Mucosa of descending colon (tissue), 3 donors: ENCODE measurements at regions not wholly inside any gene's neighbourhood (a gene's known extent, or its start where the extent isn't known, plus 50 kb on each side); places are given as distances from the start of the nearest gene placed in this dataset.

ENCODE experiments used
- ATAC-seq: fragments of 200-7000 bp; cut with Tn5 transposase; one replicate; pipeline ENCODE4 v1.9.1; 2020; ENCODE audit warnings: mild to moderate bottlenecking, moderate library complexity
- DNase-seq, 3 donors: peaks; one replicate each; pipeline ENCODE4 v3.0.0-alpha.2; 2020
- H3K36me3 ChIP-seq: fragments of 200-600 bp; one replicate; pipeline ENCODE4 v1.8.0; 2021; ENCODE audit warnings: low read depth, mild to moderate bottlenecking
- H3K4me1 ChIP-seq: fragments of 200-600 bp; one replicate; pipeline ENCODE4 v1.8.0; 2021; ENCODE audit warnings: low read depth, mild to moderate bottlenecking
- H3K4me3 ChIP-seq: fragments of 200-600 bp; one replicate; pipeline ENCODE4 v1.8.0; 2021; ENCODE audit warnings: mild to moderate bottlenecking
- H3K9me3 ChIP-seq: fragments of 200-600 bp; one replicate; pipeline ENCODE4 v1.8.0; 2021; ENCODE audit warnings: mild to moderate bottlenecking
- intact Hi-C, 2 donors: fragments of 100-400 bp; cut with DNase I in 1 of 2; cut with micrococcal nuclease in 1 of 2; formaldehyde crosslinking; loops; one replicate each; pipeline versions ENCODE4 v1.11.0 to v1.11.1; 2022; cut with DNase I, micrococcal nuclease
- TF ChIP-seq, protein P1 (sequence below): fragments of 200-600 bp; IDR thresholded peaks from one replicate; pipeline ENCODE4 v1.8.0; 2022; ENCODE audit warnings: antibody characterized with exemption, mild to moderate bottlenecking
- donor health status: DM: no; HTN: no; CAD: no; lungs with moderate emphysema.
- donor health status: DM: no; HTN: no; CAD: no.
- donor health status: DM: no; HTN: yes; CAD: no.

DNA sequence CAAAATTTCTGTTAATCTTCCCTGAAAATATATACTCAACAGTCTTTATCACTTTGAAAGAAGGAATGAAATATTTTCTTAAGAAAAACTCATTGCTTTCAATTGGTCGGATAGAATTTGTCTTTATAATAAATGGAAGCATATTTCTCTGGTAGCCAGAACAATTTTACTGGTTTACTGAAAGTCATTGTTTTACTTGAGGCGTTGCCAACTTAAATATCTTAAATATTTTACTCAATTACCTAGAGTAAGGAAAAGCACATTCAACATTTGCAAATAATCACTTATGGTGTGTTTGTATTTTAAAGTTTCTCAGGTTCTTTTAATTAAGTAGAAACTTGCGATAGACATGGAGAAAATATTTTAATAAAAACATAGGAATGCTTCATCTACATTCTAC is 1181.7 kb downstream of the EFNA5 start:
- Histone ChIP-seq H3K4me3 (no peak overlapping the region), H3K4me1 (no peaks in the 10 kb centered on the region), H3K36me3 (no peaks in the 10 kb centered on the region), H3K9me3 (no peaks in the 10 kb centered on the region)
- intact Hi-C loops = no loop called here
- ATAC-seq (no peak), DNase-seq (no peak)
- TF ChIP-seq, protein P1, sequence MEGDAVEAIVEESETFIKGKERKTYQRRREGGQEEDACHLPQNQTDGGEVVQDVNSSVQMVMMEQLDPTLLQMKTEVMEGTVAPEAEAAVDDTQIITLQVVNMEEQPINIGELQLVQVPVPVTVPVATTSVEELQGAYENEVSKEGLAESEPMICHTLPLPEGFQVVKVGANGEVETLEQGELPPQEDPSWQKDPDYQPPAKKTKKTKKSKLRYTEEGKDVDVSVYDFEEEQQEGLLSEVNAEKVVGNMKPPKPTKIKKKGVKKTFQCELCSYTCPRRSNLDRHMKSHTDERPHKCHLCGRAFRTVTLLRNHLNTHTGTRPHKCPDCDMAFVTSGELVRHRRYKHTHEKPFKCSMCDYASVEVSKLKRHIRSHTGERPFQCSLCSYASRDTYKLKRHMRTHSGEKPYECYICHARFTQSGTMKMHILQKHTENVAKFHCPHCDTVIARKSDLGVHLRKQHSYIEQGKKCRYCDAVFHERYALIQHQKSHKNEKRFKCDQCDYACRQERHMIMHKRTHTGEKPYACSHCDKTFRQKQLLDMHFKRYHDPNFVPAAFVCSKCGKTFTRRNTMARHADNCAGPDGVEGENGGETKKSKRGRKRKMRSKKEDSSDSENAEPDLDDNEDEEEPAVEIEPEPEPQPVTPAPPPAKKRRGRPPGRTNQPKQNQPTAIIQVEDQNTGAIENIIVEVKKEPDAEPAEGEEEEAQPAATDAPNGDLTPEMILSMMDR = no peak

DNA sequence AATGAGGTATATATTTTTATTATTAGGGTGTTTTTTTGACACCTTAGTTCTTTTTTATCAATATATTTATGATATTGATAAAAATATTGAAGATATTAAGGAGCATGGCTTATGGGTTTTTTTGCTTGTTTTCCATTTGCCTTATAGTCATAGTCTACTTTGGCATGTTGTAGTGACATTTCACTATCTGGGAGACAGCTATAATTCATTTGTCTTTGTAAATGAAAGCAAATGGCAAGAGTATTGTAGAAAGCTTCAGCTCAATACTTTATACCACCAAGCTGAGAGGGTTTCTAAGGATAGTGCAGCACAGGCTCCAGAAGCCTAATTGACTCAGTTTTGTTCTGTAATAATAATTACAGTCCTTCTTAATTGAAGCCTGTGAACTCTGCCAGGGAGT is 1182.3 kb downstream of the EFNA5 start:
- ATAC-seq (no peak), DNase-seq (no peak)
- TF ChIP-seq, protein P1 = no peak
- Histone ChIP-seq H3K36me3 (no peaks in the 10 kb centered on the region), H3K4me3 (no peak overlapping the region), H3K9me3 (no peaks in the 10 kb centered on the region), H3K4me1 (no peaks in the 10 kb centered on the region)
- intact Hi-C loops = no loop called here

DNA sequence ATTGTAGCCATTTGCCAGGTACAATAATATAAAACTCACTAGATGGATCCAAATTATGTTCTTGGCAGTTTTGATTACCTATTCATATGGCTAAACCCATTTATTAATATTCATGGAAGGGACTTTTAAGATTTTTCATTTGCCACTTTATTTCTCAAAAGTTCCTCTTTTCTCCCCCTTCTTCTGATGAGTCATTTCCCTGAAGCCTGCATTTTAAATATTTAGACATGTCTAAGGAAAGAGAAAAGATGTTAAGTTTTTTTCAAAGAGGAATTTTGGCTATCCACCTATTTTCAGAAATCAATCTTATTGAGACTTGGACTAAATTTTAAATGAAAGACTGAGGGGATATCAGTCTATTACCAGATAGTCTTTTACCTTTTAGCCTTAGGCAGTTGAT is 1189.4 kb downstream of the EFNA5 start:
- ATAC-seq (no peak), DNase-seq (no peak)
- Histone ChIP-seq H3K4me1 (no peaks in the 10 kb centered on the region), H3K36me3 (no peaks in the 10 kb centered on the region), H3K9me3 (no peaks in the 10 kb centered on the region), H3K4me3 (no peak overlapping the region)
- TF ChIP-seq, protein P1 = no peak
- intact Hi-C loops = no loop called here

DNA sequence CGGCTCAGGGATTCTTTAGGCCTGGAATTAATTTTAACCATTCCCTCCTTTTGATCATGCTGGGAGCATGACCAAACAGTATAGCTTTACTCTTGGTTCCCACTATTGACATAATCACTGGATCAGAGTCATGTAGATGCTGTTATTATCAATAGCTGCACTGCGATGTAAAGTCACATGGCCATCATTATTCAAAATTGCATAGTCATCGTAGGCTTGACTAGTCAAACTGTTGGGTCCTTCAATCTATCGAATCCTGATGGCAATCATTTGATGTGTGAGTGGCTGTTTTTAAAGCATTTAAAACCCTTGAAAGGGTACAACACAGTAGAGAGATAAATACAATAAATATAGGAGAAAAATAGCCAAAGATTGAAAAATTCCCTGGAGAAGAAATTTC is 1194.1 kb downstream of the EFNA5 start:
- intact Hi-C loops = no loop called here
- H3K4me3 ChIP-seq = no peak overlapping the region
- no peak for ATAC-seq
- H3K36me3 ChIP-seq = no peaks in the 10 kb centered on the region
- H3K4me1 ChIP-seq = no peaks in the 10 kb centered on the region
- no peaks in the 10 kb centered on the region for H3K9me3 ChIP-seq
- no peak for DNase-seq
- TF ChIP-seq, protein P1 = no peak

DNA sequence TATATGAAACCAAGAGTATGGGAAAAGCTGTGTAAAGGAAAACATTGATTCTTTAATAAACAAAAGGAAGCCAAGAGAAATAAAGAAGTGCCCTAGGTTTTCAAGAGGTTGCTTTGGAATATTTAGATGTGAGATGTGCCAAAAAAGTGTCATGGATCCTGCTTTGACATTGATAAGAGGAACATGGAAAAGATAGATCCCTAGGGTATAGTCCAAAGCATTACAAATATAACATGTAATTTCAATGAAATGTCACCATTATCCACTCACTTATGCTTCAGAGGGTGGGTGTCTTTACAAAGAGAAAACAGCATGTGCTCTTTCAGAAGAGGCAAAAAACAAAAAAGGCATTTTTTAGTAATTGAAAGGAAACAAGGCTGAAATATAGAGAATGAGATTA is 1196.7 kb downstream of the EFNA5 start:
- Histone ChIP-seq H3K4me1 (no peaks in the 10 kb centered on the region), H3K9me3 (no peaks in the 10 kb centered on the region), H3K36me3 (no peaks in the 10 kb centered on the region), H3K4me3 (no peak overlapping the region)
- TF ChIP-seq, protein P1 = no peak
- ATAC-seq (no peak), DNase-seq (no peak)
- intact Hi-C loops = no loop called here

DNA sequence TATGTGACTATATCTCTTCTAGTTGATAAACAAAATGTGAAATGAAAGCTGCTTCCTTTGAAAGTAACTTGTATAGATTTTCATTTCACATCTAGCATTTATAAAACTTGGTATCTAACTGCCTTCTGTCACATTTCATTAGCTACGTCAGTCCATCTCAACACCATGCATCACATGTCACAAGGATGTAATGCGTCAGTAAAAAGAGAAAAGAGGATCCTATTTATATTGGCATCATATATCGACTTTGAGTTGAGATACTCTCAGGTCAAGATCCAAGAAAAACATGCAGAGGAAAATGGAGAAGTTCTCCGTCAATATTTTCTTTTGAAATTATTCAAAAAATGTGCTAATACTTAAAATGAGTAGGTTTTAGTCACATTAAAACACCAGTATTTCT is 1211.2 kb downstream of the EFNA5 start:
- H3K9me3 ChIP-seq = no peaks in the 10 kb centered on the region
- H3K4me1 ChIP-seq = no peaks in the 10 kb centered on the region
- TF ChIP-seq, protein P1 = no peak
- DNase-seq (no peak), ATAC-seq (no peak)
- intact Hi-C loops = no loop called here
- H3K36me3 ChIP-seq = no peaks in the 10 kb centered on the region
- H3K4me3 ChIP-seq = no peak overlapping the region
